ENCODE measurements at regions not wholly inside any gene's neighbourhood (a gene's known extent, or its start where the extent isn't known, plus 50 kb on each side); places are given as distances from the start of the nearest gene placed in this dataset.

- Histone ChIP-seq H3K4me3 (no peak overlapping the region), H3K27me3 (no peaks in the 10 kb centered on the region), H3K36me3 (no peaks in the 10 kb centered on the region), H3K27ac (no peak overlapping the region), H3K4me1 (no peaks in the 10 kb centered on the region), H3K9me3 (no peaks in the 10 kb centered on the region)
- no peak for TF ChIP-seq CTCF (IDR thresholded peaks at IDR 0.05)
- no peak for TF ChIP-seq POLR2A (IDR thresholded peaks at IDR 0.05)
- TF ChIP-seq POLR2AphosphoS5 (IDR thresholded peaks at IDR 0.05; ENCODE audit: insufficient read depth in 1 of 2, low read depth in 1 of 2): no peak
- intact Hi-C loops (cut with DNase I): no loop called here
- no peak for DNase-seq (ENCODE audit: extremely low spot score in 2 of 2)
Observed at GRCh38 chr19:28497887-28498286, 715.1 kb downstream of the UQCRFS1 start.

GRCh38 chr19:28497137-28497536 is 715.8 kb downstream of the UQCRFS1 start:
- no peaks in the 10 kb centered on the region for H3K27me3 ChIP-seq
- no peaks in the 10 kb centered on the region for H3K9me3 ChIP-seq
- H3K27ac ChIP-seq: no peak overlapping the region
- no peak for TF ChIP-seq POLR2A (IDR thresholded peaks at IDR 0.05)
- no peaks in the 10 kb centered on the region for H3K4me1 ChIP-seq
- no peaks in the 10 kb centered on the region for H3K36me3 ChIP-seq
- DNase-seq (ENCODE audit: extremely low spot score in 2 of 2): no peak
- intact Hi-C loops (cut with DNase I): no loop called here
- H3K4me3 ChIP-seq: no peak overlapping the region

- Histone ChIP-seq H3K9me3 (no peaks in the 10 kb centered on the region), H3K4me1 (no peaks in the 10 kb centered on the region), H3K27ac (no peak overlapping the region), H3K36me3 (no peaks in the 10 kb centered on the region), H3K27me3 (no peaks in the 10 kb centered on the region), H3K4me3 (no peak overlapping the region)
- no peak for TF ChIP-seq POLR2AphosphoS5 (IDR thresholded peaks at IDR 0.05; ENCODE audit: insufficient read depth in 1 of 2, low read depth in 1 of 2)
- TF ChIP-seq POLR2A (IDR thresholded peaks at IDR 0.05): no peak
- TF ChIP-seq CTCF (IDR thresholded peaks at IDR 0.05): no peak
- intact Hi-C loops (cut with DNase I): no loop called here
- no peak for DNase-seq (ENCODE audit: extremely low spot score in 2 of 2)
Observed at GRCh38 chr19:28495046-28495445, 717.9 kb downstream of the UQCRFS1 start.

GRCh38 chr19:28494461-28494860 is 718.5 kb downstream of the UQCRFS1 start:
- H3K4me3 ChIP-seq: no peak overlapping the region

GRCh38 chr19:28493884-28494283 is 719.1 kb downstream of the UQCRFS1 start:
- TF ChIP-seq POLR2A (IDR thresholded peaks at IDR 0.05): no peak
- no peak for TF ChIP-seq POLR2AphosphoS5 (IDR thresholded peaks at IDR 0.05; ENCODE audit: insufficient read depth in 1 of 2, low read depth in 1 of 2)
- no peak for TF ChIP-seq CTCF (IDR thresholded peaks at IDR 0.05)
- Histone ChIP-seq H3K4me1 (no peaks in the 10 kb centered on the region), H3K4me3 (no peak overlapping the region), H3K27me3 (no peaks in the 10 kb centered on the region), H3K9me3 (no peaks in the 10 kb centered on the region), H3K36me3 (no peaks in the 10 kb centered on the region), H3K27ac (no peak overlapping the region)
- no peak for DNase-seq (ENCODE audit: extremely low spot score in 2 of 2)
- intact Hi-C loops (cut with DNase I): no loop called here

More at GRCh38 chr19:28494461-28494860, 718.5 kb downstream of the UQCRFS1 start:
- no peaks in the 10 kb centered on the region for H3K4me1 ChIP-seq
- TF ChIP-seq POLR2A (IDR thresholded peaks at IDR 0.05) (no peak), POLR2AphosphoS5 (IDR thresholded peaks at IDR 0.05; ENCODE audit: insufficient read depth in 1 of 2, low read depth in 1 of 2) (no peak), CTCF (IDR thresholded peaks at IDR 0.05) (no peak)
- no peaks in the 10 kb centered on the region for H3K36me3 ChIP-seq
- no peaks in the 10 kb centered on the region for H3K9me3 ChIP-seq
- intact Hi-C loops (cut with DNase I): no loop called here
- no peak for DNase-seq (ENCODE audit: extremely low spot score in 2 of 2)
- no peaks in the 10 kb centered on the region for H3K27me3 ChIP-seq
- H3K27ac ChIP-seq: no peak overlapping the region

- no peak for DNase-seq (ENCODE audit: extremely low spot score in 2 of 2)
- Histone ChIP-seq H3K27ac (no peak overlapping the region), H3K9me3 (no peaks in the 10 kb centered on the region), H3K27me3 (no peaks in the 10 kb centered on the region), H3K4me1 (no peaks in the 10 kb centered on the region), H3K36me3 (no peaks in the 10 kb centered on the region), H3K4me3 (no peak overlapping the region)
- TF ChIP-seq POLR2A (IDR thresholded peaks at IDR 0.05): no peak
- no peak for TF ChIP-seq CTCF (IDR thresholded peaks at IDR 0.05)
- no peak for TF ChIP-seq POLR2AphosphoS5 (IDR thresholded peaks at IDR 0.05; ENCODE audit: insufficient read depth in 1 of 2, low read depth in 1 of 2)
- intact Hi-C loops (cut with DNase I): no loop called here
Observed at GRCh38 chr19:28492621-28493020, 720.3 kb downstream of the UQCRFS1 start.

Data from vagina (tissue), 2 donors.